ENCODE measurements at regions not wholly inside any gene's neighbourhood (a gene's known extent, or its start where the extent isn't known, plus 50 kb on each side); places are given as distances from the start of the nearest gene placed in this dataset.

- Histone ChIP-seq H3K9me2 (ENCODE audit: insufficient read depth) (no peaks in the 10 kb centered on the region), H3K4me3 (no peak overlapping the region), H4K20me1 (replicated peaks; ENCODE audit: insufficient read depth) (no peaks in the 10 kb centered on the region), H3K79me2 (replicated peaks; ENCODE audit: insufficient read depth) (no peaks in the 10 kb centered on the region), H3K27ac (ENCODE audit: low read depth) (no peak overlapping the region), H3K36me3 (ENCODE audit: insufficient read depth) (no peaks in the 10 kb centered on the region), H3K4me1 (ENCODE audit: insufficient read depth) (no peaks in the 10 kb centered on the region), H2AFZ (no peak overlapping the region), H3F3A (replicated peaks; ENCODE audit: low read depth) (no peaks in the 10 kb centered on the region), H3K27me3 (ENCODE audit: insufficient read depth) (no peaks in the 10 kb centered on the region), H3K4me2 (no peak overlapping the region)
- DNase-seq (ENCODE audit: low spot score) (no peak), ATAC-seq (no peak)
- TF ChIP-seq CREB1 (CRISPR knock-in tag; IDR thresholded peaks at IDR 0.05; ENCODE audit: low read depth) (no peak), JUNB (IDR thresholded peaks at IDR 0.05; ENCODE audit: unreplicated experiment) (no peak), ETS1 (IDR thresholded peaks at IDR 0.05) (no peak), REST (IDR thresholded peaks at IDR 0.05; ENCODE audit: unreplicated experiment) (no peak), ZNF462 (CRISPR knock-in tag; IDR thresholded peaks at IDR 0.05) (no peak)
- Mint-ChIP-seq H3K36me3 (ENCODE audit: low read depth) (no peaks in the 10 kb centered on the region), H3K27ac (no peak overlapping the region), H3K4me1 (no peaks in the 10 kb centered on the region), H3K4me3 (no peak overlapping the region), H3K27me3 (ENCODE audit: insufficient read depth, low read depth, poor library complexity) (no peaks in the 10 kb centered on the region), H3K9me3 (peaks cover 21% of the 10 kb centered on the region; the same call in 2 of the 3 replicates)
Observed at GRCh38 chr14:82896476-82896875, 1362.8 kb upstream of the SEL1L start.

Measured in GM23338 (cell line).